ENCODE measurements at regions not wholly inside any gene's neighbourhood (a gene's known extent, or its start where the extent isn't known, plus 50 kb on each side); places are given as distances from the start of the nearest gene placed in this dataset.

DNA sequence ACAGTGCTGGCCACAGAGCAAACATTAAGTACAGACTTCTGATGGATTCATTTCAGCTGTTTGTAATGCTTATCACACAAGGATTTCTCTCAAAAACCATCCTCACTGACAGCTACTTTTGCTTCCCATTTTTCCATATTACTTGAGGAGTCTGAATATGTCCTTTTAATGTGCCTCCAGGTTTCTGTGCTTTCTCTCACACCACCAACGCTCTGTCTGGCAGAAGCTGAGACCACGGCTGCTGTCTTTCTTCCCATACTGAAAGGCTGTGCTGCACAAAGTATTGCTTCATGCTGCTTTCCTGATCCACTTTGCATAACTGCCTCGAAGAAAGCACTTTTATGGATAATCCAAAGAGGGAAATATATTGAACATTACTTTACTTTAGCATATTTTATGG lies 312.1 kb upstream of the ZEB2 start:
- TF ChIP-seq, protein P1, sequence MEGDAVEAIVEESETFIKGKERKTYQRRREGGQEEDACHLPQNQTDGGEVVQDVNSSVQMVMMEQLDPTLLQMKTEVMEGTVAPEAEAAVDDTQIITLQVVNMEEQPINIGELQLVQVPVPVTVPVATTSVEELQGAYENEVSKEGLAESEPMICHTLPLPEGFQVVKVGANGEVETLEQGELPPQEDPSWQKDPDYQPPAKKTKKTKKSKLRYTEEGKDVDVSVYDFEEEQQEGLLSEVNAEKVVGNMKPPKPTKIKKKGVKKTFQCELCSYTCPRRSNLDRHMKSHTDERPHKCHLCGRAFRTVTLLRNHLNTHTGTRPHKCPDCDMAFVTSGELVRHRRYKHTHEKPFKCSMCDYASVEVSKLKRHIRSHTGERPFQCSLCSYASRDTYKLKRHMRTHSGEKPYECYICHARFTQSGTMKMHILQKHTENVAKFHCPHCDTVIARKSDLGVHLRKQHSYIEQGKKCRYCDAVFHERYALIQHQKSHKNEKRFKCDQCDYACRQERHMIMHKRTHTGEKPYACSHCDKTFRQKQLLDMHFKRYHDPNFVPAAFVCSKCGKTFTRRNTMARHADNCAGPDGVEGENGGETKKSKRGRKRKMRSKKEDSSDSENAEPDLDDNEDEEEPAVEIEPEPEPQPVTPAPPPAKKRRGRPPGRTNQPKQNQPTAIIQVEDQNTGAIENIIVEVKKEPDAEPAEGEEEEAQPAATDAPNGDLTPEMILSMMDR (conservative IDR thresholded peaks at IDR 0.05; ENCODE audit: low read depth, low read length), result no peak
- TF ChIP-seq EZH2phosphoT487 (IDR thresholded peaks at IDR 0.05; ENCODE audit: borderline replicate concordance, low read length), result no peak
- no peak for TF ChIP-seq EZH2 (IDR thresholded peaks at IDR 0.05; ENCODE audit: low read length, unreplicated experiment)

All from PC-3 (cell line).